Kidney (tissue), 13 donors: ENCODE measurements at regions not wholly inside any gene's neighbourhood (a gene's known extent, or its start where the extent isn't known, plus 50 kb on each side); places are given as distances from the start of the nearest gene placed in this dataset.
A peak's percentile ranks its signal among the peaks of the same experiment; 100 is the strongest.

Experiments
- DNase-seq, 5 donors: peaks; one replicate each; pipeline ENCODE4 v3.0.0-alpha.2; 2013 to 2020
- FAIRE-seq: peaks from 2 replicates; lab custom pipeline; 2012; peaks lifted over from hg19 to GRCh38; lab: Jason Lieb, UNC
- H3K27ac ChIP-seq, 2 donors: one replicate each; pipeline ENCODE4 v1.7.0; 2013; ENCODE audit warnings: low read depth in 2 of 2, low read length in 2 of 2, inconsistent platforms in 1 of 2
- H3K27me3 ChIP-seq: one replicate; pipeline ENCODE4 v1.7.1; 2013; ENCODE audit warnings: low read length, inconsistent platforms; ENCODE audit not compliant: control insufficient read depth, insufficient read depth
- H3K36me3 ChIP-seq, 3 donors: one replicate each; pipeline versions ENCODE4 v1.7.0 to v1.7.1; 2013; ENCODE audit warnings: low read length in 3 of 3, control low read depth in 1 of 3, inconsistent platforms in 1 of 3; ENCODE audit not compliant: insufficient read depth in 3 of 3, control insufficient read depth in 2 of 3
- H3K4me1 ChIP-seq, 3 donors: one replicate each; pipeline versions ENCODE4 v1.7.0 to v1.7.1; 2013; ENCODE audit warnings: low read length in 3 of 3, inconsistent platforms in 1 of 3, low read depth in 1 of 3; ENCODE audit not compliant: control insufficient read depth in 2 of 3, insufficient read depth in 2 of 3
- H3K4me3 ChIP-seq, 3 donors: one replicate each; pipeline versions ENCODE4 v1.7.0 to v1.8.1; 2013; ENCODE audit warnings: low read length in 3 of 3, control low read depth in 1 of 3, inconsistent platforms in 1 of 3
- H3K9ac ChIP-seq, 3 donors: one replicate each; pipeline versions ENCODE4 v1.7.0 to v1.7.1; 2013; ENCODE audit warnings: low read length in 3 of 3, control low read depth in 1 of 3, inconsistent platforms in 1 of 3
- H3K9me3 ChIP-seq, 3 donors: one replicate each; pipeline versions ENCODE4 v1.7.0 to v1.7.1; 2013; ENCODE audit warnings: low read length in 3 of 3, control low read depth in 1 of 3, inconsistent platforms in 1 of 3; ENCODE audit not compliant: control insufficient read depth in 2 of 3, insufficient read depth in 1 of 3
- CTCF ChIP-seq: IDR thresholded peaks from 3 replicates; pipeline ENCODE4 v1.5.1; 2012; ENCODE audit warnings: mild to moderate bottlenecking, moderate library complexity, borderline replicate concordance; ENCODE audit not compliant: insufficient read depth; ENCODE audit errors: extremely low read depth
- intact Hi-C: fragments of 100-400 bp; cut with DNase I; formaldehyde crosslinking; loops from one replicate; pipeline ENCODE4 v1.11.1; 2022
- donor health status: control.
- donor health status: control.
- donor health status: control.
- donor health status: control.
- donor health status: control.
- donor health status: DM: yes; HTN: yes; CAD: no.
- donor health status: Normal renal cell carcinoma (clear cell type).

GRCh38 chr12:91767237-91767636 is 378.4 kb downstream of the BTG1 start:
- no peak overlapping the region for H3K27ac ChIP-seq
- H3K4me3 ChIP-seq: no peak overlapping the region
- no peaks in the 10 kb centered on the region for H3K27me3 ChIP-seq
- no peak for TF ChIP-seq CTCF
- DNase-seq (no peak), FAIRE-seq (no peak)
- no peaks in the 10 kb centered on the region for H3K9me3 ChIP-seq
- H3K36me3 ChIP-seq: no peaks in the 10 kb centered on the region
- intact Hi-C loops: no loop called here
- H3K4me1 ChIP-seq: no peaks in the 10 kb centered on the region
- no peak overlapping the region for H3K9ac ChIP-seq

GRCh38 chr12:91766454-91766853 is 379.2 kb downstream of the BTG1 start:
- H3K4me1 ChIP-seq: no peaks in the 10 kb centered on the region
- H3K9ac ChIP-seq: no peak overlapping the region
- no peak overlapping the region for H3K27ac ChIP-seq
- DNase-seq (no peak), FAIRE-seq (no peak)
- intact Hi-C loops: no loop called here
- H3K9me3 ChIP-seq: no peaks in the 10 kb centered on the region
- H3K36me3 ChIP-seq: no peaks in the 10 kb centered on the region
- no peaks in the 10 kb centered on the region for H3K27me3 ChIP-seq
- no peak for TF ChIP-seq CTCF
- H3K4me3 ChIP-seq: no peak overlapping the region

- Histone ChIP-seq H3K27me3 (no peaks in the 10 kb centered on the region), H3K4me3 (no peak overlapping the region), H3K9me3 (peaks cover 0 to 9% (median 0%) of the 10 kb centered on the region in 3 donors), H3K36me3 (no peaks in the 10 kb centered on the region), H3K4me1 (no peaks in the 10 kb centered on the region), H3K27ac (no peak overlapping the region), H3K9ac (no peak overlapping the region)
- no peak for FAIRE-seq
- peak in 2 of 5 donors; percentile 40 to 74 for DNase-seq
- no peak for TF ChIP-seq CTCF
- intact Hi-C loops: no loop called here
Measured at GRCh38 chr12:91763654-91764370, 381.8 kb downstream of the BTG1 start.
